HG03342 (cell line): ENCODE measurements at regions not wholly inside any gene's neighbourhood (a gene's known extent, or its start where the extent isn't known, plus 50 kb on each side); places are given as distances from the start of the nearest gene placed in this dataset.
"Not testable (repeated sequence)": the region's sequence is repeated elsewhere in the genome, so short reads cannot be mapped to it uniquely, and the experiment has no call there.

Experiments
- ATAC-seq: cut with Tn5 transposase; IDR thresholded peaks from one replicate; pipeline ENCODE4 v1.9.1; 2021; ENCODE audit warnings: mild to moderate bottlenecking, moderate library complexity; ENCODE audit not compliant: unreplicated experiment

GRCh38 chr1:82366689-82367088 lies 566.0 kb downstream of the ADGRL2 start:
- ATAC-seq = no peak

DNA sequence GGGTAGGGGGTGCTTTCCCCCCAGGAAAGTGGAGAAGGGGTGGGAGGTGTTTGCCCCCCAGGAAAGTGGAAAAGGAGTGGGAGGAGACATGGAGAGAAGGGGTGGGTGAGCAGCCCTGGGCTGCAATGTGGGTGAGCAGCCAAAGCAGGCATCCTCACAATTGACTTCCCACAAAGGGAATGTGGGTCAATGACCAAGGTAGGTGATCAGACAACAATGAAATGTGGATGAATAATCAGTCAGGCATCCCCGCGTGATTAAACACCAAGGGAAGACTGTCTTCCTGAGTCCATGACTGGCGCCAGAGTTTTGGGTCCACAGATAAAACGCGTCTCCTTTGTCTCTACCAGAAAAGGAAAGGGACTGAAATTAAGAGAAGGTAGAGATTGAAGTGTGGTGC lies 558.8 kb downstream of the ADGRL2 start:
- not testable (repeated sequence) for ATAC-seq

DNA sequence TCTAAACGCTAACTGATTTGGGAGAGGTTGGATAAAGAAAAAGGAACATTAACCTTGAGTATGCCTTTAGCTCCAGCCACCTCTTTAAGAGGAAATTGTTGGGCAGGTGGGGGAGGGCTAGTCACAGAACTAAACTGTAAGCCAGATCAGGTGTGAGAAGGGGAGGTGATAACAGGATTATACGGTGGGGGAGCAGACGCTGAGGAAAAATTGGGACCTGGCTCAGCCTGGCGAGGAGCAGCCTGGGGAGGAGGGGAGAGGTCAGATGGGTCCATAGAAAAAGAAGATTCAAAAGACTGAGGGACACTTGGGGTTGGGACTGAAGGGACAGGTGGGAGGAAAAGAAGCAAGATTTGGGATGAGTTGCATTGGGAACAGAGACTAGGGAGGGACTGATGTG lies 558.0 kb downstream of the ADGRL2 start:
- ATAC-seq = not testable (repeated sequence)

- ATAC-seq = not testable (repeated sequence)
Measured at GRCh38 chr1:82354546-82354945, 553.8 kb downstream of the ADGRL2 start.

GRCh38 chr1:82348487-82348886 lies 547.8 kb downstream of the ADGRL2 start:
- ATAC-seq = no peak

DNA sequence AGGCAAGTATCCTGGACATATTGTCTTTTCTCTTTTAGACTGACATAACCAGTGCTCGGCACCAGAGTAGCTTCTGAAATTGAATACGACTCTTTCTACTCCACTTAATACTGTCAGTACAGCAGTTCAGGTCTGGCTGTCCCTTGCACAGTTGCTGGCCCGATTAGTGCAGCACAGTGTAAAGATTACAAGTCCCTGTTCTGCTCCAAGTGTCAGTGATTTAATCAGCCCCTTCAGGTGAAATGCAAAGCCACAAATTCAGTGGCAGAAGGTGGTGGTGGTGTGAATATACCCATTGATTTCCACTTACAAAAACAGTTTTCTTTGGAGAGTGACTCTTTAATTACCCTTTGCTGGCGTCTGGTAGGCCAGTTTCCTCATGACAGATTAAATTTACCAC lies 545.4 kb downstream of the ADGRL2 start:
- no peak for ATAC-seq

DNA sequence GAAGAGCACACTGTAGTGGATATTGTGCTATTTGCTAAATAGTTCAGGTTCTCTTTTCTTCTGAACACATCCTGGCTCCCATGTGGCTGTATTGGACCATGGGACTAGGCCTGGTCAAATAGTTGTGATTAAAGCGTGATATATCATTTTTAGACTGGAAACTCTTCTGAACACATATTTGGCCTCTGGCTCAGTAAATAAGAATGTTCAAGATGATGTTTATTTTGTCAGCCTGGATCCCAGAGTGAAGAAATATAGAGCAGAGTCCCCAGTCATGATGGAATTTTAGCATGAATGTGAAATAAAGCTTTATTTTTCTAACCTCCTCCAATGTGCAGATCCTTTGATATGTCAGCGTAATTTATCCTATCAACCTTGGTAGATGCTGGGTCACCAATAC lies 542.6 kb downstream of the ADGRL2 start:
- no peak for ATAC-seq

DNA sequence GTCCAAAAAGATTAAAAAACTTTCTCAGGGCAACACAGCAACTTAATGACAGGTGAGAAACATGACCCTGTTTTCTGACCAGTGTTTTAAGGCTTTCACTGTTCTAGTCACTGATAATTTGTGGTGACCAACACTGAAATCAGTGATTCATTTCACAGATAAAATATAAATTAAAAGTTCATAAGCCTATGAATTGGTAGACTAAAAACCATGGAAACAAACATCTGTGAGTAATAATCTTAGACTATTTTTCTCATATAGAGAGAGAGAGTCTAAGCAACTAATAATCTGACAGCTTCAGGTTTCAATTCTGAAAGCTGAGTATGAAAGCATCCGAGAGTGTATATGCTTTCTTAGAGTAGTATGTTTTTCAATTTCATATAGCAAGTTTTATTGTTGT lies 536.9 kb downstream of the ADGRL2 start:
- ATAC-seq = no peak

DNA sequence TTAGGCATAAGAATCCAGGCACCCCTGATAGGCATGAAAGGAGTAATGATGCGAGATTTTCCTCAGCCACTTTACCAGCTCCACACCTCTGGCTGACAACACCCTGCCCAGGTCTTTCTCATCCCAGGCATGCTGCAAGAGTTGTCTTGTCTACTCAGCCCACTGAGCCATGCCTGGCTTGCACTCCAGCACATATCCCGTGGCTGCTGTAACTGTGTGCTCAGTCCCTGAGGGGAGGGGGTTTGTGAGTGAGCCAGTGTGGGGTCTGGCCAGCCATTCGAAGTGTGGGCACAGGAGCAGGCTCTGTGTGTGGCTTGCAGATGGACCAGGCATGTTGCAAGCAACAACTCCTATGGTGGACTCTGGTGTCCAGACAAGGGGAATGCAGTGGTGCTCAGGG lies 529.6 kb downstream of the ADGRL2 start:
- no peak for ATAC-seq

GRCh38 chr1:82329226-82329625 lies 528.5 kb downstream of the ADGRL2 start:
- no peak for ATAC-seq

DNA sequence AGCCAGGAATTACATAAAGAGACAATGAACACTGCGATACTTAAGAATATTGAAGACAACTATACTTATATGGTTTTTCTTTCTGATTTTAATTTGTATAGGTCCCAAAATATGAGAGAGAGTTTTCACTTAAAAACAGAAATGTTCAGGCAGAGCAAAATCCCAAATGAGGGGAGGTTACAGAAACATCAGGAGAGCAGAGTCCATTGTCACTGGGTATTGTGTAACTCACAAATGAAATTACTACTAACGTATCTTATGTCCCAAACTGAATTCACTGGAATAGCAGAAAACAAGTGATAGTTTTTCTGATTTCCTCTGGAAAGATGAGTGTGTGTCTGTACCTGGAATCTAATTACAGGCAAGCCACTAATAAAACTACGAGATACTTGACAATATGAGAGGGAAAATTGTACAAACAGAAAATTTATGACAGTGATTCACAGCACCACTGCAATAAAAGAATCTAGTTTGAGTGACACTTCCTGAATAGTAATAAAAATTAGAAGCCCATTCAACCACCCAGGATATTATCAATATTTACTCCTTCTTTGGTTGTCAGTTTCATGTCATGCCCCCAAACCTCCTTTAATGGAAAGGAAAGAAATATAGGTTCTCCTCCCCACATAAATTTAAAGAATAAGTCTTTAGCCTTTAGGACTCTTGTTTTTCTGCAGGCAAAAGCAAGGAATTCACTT lies 522.6 kb downstream of the ADGRL2 start:
- no peak for ATAC-seq

GRCh38 chr1:82321794-82322193 lies 521.1 kb downstream of the ADGRL2 start:
- ATAC-seq = no peak

DNA sequence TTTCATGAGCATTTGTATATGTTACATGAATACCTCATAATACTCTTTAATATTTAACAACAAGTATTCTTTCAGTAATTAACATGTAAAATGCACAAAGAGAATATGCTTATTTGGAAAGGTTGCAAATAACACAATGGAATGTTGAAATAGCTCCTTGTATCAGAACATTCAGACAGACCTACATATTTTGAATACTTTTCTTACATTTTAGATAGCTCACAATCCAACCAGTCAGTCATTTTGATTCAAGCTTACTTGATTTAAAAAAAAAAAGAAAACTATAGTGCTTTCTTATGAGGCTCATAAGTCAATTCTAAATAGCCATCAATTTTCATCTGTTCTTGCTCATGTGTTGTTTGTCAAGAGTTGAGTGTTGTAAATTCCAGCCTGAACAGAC lies 518.8 kb downstream of the ADGRL2 start:
- no peak for ATAC-seq

DNA sequence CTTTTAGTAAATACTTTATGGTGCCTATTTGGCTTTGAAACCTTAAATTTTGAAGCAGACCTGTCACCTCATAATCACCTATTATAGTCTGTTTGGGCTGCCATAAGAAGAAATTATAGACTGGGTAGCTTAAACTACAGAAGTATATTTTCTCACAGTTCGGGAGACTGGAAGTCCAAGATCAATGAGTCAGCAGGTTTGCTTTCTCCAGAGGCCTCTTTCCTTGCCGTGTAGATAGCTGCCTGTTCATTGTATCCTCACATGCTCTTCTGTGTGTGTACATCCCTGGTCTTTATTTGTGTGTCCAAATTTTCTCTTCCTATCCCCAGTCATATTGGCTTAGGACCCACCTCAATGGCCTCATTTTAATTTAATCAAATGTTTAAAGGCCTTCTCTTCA lies 518.2 kb downstream of the ADGRL2 start:
- no peak for ATAC-seq

GRCh38 chr1:82318265-82318664 lies 517.5 kb downstream of the ADGRL2 start:
- ATAC-seq = no peak

DNA sequence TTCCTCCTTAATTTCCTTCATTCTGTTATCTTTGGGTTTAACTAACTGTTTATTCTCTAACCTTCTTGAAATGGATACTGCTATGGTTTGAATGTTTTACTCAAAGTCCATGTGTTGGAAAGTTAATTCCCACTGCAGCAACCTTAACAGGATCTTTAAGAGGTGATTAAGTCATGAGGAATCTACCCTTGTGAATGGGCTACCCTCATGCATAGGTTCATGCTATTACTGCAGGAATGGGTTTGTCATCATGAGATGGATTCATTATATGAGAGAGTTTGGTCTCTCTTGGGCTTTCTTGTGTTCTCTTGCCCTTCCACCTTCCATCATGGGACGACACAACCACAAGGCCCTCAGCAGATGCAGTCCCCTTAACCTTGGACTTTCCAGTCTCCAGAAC lies 516.9 kb downstream of the ADGRL2 start:
- ATAC-seq = no peak

- no peak for ATAC-seq
Measured at GRCh38 chr1:82299656-82300055, 498.9 kb downstream of the ADGRL2 start.

GRCh38 chr1:82299056-82299455 lies 498.3 kb downstream of the ADGRL2 start:
- no peak for ATAC-seq

GRCh38 chr1:82297139-82297896 lies 496.6 kb downstream of the ADGRL2 start:
- no peak for ATAC-seq

DNA sequence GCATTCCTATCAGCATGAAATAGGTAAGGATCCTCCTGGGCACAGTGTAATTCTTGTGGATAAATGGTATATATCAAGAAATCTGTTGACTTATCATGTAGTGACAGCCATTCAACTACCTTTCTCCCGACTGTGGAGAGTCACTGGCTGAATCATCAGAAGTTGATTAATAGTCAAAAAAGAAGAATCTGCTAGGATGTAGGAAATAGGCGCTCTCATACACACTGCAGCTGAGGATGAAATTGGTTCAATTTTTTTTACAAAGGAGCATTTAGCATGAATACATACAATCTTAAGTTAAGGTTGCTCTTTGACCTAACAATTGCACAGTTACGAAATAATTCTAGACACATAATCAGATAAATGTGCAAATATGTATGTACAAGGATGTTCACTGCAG lies 486.8 kb downstream of the ADGRL2 start:
- ATAC-seq = no peak

DNA sequence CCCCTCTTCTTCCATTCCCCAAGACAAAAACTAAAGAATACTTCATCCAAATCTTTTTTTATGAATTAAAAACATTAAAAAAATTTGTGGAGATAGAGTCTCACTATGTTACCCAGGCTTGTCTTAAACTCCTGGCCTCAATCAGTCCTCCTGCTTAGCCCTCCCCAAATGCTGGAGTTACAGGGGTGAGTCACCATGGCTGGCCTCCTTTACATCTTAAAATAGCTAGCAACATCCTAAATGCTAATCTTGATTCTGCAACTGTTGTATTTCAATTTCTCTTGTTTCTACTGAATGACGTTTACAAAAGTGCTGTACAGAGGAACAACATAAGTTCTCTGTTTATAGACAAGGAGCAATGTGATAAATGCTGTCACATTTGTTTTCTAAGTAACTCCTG lies 483.5 kb downstream of the ADGRL2 start:
- ATAC-seq = no peak

DNA sequence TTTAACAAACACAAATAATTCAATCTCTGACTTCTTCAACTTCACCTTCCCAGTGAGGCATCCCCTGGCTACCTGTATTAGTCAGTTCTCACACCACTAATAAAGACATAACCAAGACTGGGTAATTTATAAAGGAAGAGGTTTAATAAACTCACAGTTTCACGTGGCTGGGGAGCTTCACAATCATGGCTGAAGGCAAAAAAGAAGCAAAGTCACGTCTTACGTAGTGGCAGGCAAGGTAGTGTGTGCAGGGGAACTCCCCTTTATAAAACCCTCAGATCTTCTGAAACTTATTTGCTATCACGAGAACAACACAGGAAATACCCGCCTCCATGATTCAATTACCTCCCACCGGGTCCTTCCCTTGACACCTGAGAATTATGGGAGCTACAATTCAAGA lies 478.5 kb downstream of the ADGRL2 start:
- no peak for ATAC-seq

GRCh38 chr1:82273816-82274215 lies 473.1 kb downstream of the ADGRL2 start:
- ATAC-seq = no peak
